GM12878 (cell line): ENCODE measurements at regions not wholly inside any gene's neighbourhood (a gene's known extent, or its start where the extent isn't known, plus 50 kb on each side); places are given as distances from the start of the nearest gene placed in this dataset.

Experiments used
- ATAC-seq: fragments of 200-7000 bp; cut with Tn5 transposase; 3 replicates; pipeline ENCODE4 v1.9.1; 2020; ENCODE audit warnings: mild to moderate bottlenecking, moderate library complexity
- BruUV-seq: library from RNA; stranded (reverse); fragments of 400-500 nt; replicated peaks from 2 replicates; lab custom pipeline; 2021; lab: Mats Ljungman, UMichigan
- CTCF ChIA-PET: fragments of 300-600 bp; sonication (Branson Sonifier 250); formaldehyde crosslinking; extraction: SDS; loops from one replicate; lab custom pipeline; 2021; ENCODE audit warnings: inconsistent platforms; lab: Yijun Ruan, JAX
- POLR2A ChIA-PET: fragments of 350-600 bp; formaldehyde crosslinking; extraction: SDS; loops from one replicate; lab custom pipeline; 2021; ENCODE audit warnings: inconsistent platforms; lab: Charles Lee
- RAD21 ChIA-PET: fragments of 300-600 bp; sonication (Branson Sonifier 250); formaldehyde crosslinking; loops from one replicate; lab custom pipeline; 2023; ENCODE audit warnings: antibody characterized with exemption; ENCODE audit not compliant: unreplicated experiment; lab: Charles Lee
- SMC1A ChIA-PET: fragments of 300-600 bp; sonication (Branson Sonifier 250); formaldehyde crosslinking; loops from one replicate; lab custom pipeline; 2023; ENCODE audit not compliant: unreplicated experiment, uncharacterized antibody; lab: Charles Lee
- DNase-seq: peaks from one replicate; pipeline ENCODE4 v3.0.0-alpha.2; 2011; ENCODE audit warnings: low read depth, low spot score
- FAIRE-seq: peaks from 3 replicates; lab custom pipeline; 2011; peaks lifted over from hg19 to GRCh38; lab: Jason Lieb, UNC
- H2AFZ ChIP-seq: 2 replicates; pipeline ENCODE4 v1.6.0; 2011; ENCODE audit warnings: low read depth, low read length, control low read depth; ENCODE audit not compliant: control insufficient read depth
- H3K27ac ChIP-seq: 2 replicates; pipeline ENCODE4 v1.5.1; 2011; ENCODE audit warnings: control low read depth; ENCODE audit not compliant: control insufficient read depth, insufficient read depth
- H3K27me3 ChIP-seq, 2 experiments: replicated peaks in 1 of 2; 2 replicates each; pipeline versions ENCODE4 v1.6.0 to v1.6.1; 2011; ENCODE audit warnings: low read length in 1 of 2; ENCODE audit not compliant: control insufficient read depth in 2 of 2, insufficient read depth in 2 of 2
- H3K36me3 ChIP-seq, 2 experiments: 2 replicates each; pipeline ENCODE4 v1.5.1; 2011; ENCODE audit warnings: low read length in 1 of 2; ENCODE audit not compliant: control insufficient read depth in 2 of 2, insufficient read depth in 2 of 2
- H3K4me1 ChIP-seq: 2 replicates; pipeline ENCODE4 v1.6.1; 2011; ENCODE audit warnings: mild to moderate bottlenecking, low read length, moderate library complexity, mixed read lengths; ENCODE audit not compliant: control insufficient read depth, insufficient read depth
- H3K4me2 ChIP-seq: 2 replicates; pipeline ENCODE4 v1.6.0; 2011; ENCODE audit warnings: control low read depth; ENCODE audit not compliant: control insufficient read depth, insufficient read depth
- H3K4me3 ChIP-seq: fragments of 200-600 bp; sonication (generic); 2 replicates; pipeline ENCODE4 v1.5.1; 2016
- H3K79me2 ChIP-seq: 2 replicates; pipeline ENCODE4 v1.6.0; 2011; ENCODE audit warnings: low read length; ENCODE audit not compliant: control insufficient read depth, insufficient read depth
- H3K9ac ChIP-seq: 2 replicates; pipeline ENCODE4 v1.8.0; 2011; ENCODE audit warnings: low read length, control low read depth, mixed read lengths; ENCODE audit not compliant: control insufficient read depth, insufficient read depth
- H3K9me3 ChIP-seq: replicated peaks from 3 replicates; pipeline ENCODE4 v1.5.1; 2011; ENCODE audit warnings: mild to moderate bottlenecking, low read length; ENCODE audit not compliant: control insufficient read depth, insufficient read depth
- H4K20me1 ChIP-seq: 2 replicates; pipeline ENCODE4 v1.6.0; 2011; ENCODE audit not compliant: control insufficient read depth, insufficient read depth
- CEBPB ChIP-seq, 2 experiments: fragments of 150-350 bp in 1 of 2; IDR thresholded peaks; 2 replicates each; pipeline ENCODE4 v1.6.1; 2012 to 2014; ENCODE audit warnings: low read depth in 2 of 2, low read length in 2 of 2, borderline replicate concordance in 1 of 2, inconsistent platforms in 1 of 2
- MYB ChIP-seq: fragments of 150-350 bp; IDR thresholded peaks from 2 replicates; pipeline ENCODE4 v1.6.1; 2014; ENCODE audit warnings: mild to moderate bottlenecking, low read depth, low read length, borderline replicate concordance
- RELA ChIP-seq: fragments of 450-650 bp; IDR thresholded peaks from 2 replicates; pipeline ENCODE4 v1.8.0; 2014; ENCODE audit warnings: borderline replicate concordance; ENCODE audit not compliant: partially characterized antibody
- WGBS: methylation state at CpG from one replicate; pipeline ENCODE4 v1.1.6; 2016; ENCODE audit warnings: low lambda C conversion rate; ENCODE audit not compliant: insufficient replicate concordance, insufficient coverage; ENCODE audit errors: missing lambda C conversion rate; 5-methylcytosine and 5-hydroxymethylcytosine counted together
- in situ Hi-C: fragments of 300-500 bp; cut with MboI; formaldehyde crosslinking; loops from 9 replicates; pipeline ENCODE4 v1.14.3; 2018; ENCODE audit warnings: mixed read lengths
- intact Hi-C: fragments of 100-400 bp; cut with micrococcal nuclease; formaldehyde crosslinking; loops from one replicate; pipeline ENCODE4 v1.14.2; 2022; ENCODE audit not compliant: unreplicated experiment
- TF ChIP-seq, protein P1 (sequence below): fragments of 450-650 bp; IDR thresholded peaks from 2 replicates; pipeline ENCODE4 v1.6.1; 2016; ENCODE audit warnings: mild to moderate bottlenecking
- TF ChIP-seq, protein P2 (sequence below): fragments of 450-650 bp; IDR thresholded peaks from 2 replicates; pipeline ENCODE4 v1.6.1; 2016; ENCODE audit warnings: mild to moderate bottlenecking, moderate library complexity, borderline replicate concordance
- TF ChIP-seq, protein P3 (sequence below): IDR thresholded peaks from 2 replicates; pipeline ENCODE4 v1.6.1; 2012; ENCODE audit warnings: improper control_type of control experiment, low read depth, low read length; ENCODE audit not compliant: insufficient replicate concordance

DNA sequence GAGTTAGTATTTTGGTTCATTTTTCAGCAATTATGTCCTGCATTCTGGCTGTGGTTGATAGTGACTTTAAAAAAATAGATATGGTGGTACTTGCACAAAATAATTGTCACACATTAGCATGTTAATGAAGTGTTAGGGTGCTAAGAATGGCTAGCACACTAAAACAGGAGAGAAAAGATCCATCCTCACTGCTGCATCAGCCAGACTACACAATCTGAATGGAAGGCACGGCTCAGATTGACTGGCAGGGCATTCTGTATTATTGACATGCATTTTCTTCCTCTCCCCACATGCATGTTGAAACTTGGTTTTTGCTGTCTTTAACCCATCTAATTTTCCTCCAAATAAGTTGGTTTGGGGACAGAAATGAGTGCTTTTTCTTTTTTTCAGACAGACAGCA, 306.3 kb downstream of the PRL start:
- WGBS, result 44% methylated on average over 1 of the region's 1 CpG
- intact Hi-C loops, result no loop called here

More for the DNA sequence above, 306.3 kb downstream of the PRL start:
- H3K9me3 ChIP-seq, result no peaks in the 10 kb centered on the region; the same call in 2 of the 3 replicates
- ChIA-PET CTCF (no interaction called here), POLR2A (no interaction called here), SMC1A (interaction anchor here (0.5 to 1.2 kb wide), 2 partner anchors 31 to 845 kb away, joined by 3 read pairs; no protein-coding TSS in a partner anchor), RAD21 (no interaction called here)
- TF ChIP-seq RELA (no peak), CEBPB (IDR thresholded peaks at IDR 0.05; ENCODE audit: borderline replicate concordance in 1 of 2, low read depth in 2 of 2, low read length in 2 of 2) (no peak), MYB (no peak)
- TF ChIP-seq, protein P1, sequence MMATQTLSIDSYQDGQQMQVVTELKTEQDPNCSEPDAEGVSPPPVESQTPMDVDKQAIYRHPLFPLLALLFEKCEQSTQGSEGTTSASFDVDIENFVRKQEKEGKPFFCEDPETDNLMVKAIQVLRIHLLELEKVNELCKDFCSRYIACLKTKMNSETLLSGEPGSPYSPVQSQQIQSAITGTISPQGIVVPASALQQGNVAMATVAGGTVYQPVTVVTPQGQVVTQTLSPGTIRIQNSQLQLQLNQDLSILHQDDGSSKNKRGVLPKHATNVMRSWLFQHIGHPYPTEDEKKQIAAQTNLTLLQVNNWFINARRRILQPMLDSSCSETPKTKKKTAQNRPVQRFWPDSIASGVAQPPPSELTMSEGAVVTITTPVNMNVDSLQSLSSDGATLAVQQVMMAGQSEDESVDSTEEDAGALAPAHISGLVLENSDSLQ, result 0 out of 2 replicates have a peak, but pooled peaks have one; percentile 10
- TF ChIP-seq, protein P2, sequence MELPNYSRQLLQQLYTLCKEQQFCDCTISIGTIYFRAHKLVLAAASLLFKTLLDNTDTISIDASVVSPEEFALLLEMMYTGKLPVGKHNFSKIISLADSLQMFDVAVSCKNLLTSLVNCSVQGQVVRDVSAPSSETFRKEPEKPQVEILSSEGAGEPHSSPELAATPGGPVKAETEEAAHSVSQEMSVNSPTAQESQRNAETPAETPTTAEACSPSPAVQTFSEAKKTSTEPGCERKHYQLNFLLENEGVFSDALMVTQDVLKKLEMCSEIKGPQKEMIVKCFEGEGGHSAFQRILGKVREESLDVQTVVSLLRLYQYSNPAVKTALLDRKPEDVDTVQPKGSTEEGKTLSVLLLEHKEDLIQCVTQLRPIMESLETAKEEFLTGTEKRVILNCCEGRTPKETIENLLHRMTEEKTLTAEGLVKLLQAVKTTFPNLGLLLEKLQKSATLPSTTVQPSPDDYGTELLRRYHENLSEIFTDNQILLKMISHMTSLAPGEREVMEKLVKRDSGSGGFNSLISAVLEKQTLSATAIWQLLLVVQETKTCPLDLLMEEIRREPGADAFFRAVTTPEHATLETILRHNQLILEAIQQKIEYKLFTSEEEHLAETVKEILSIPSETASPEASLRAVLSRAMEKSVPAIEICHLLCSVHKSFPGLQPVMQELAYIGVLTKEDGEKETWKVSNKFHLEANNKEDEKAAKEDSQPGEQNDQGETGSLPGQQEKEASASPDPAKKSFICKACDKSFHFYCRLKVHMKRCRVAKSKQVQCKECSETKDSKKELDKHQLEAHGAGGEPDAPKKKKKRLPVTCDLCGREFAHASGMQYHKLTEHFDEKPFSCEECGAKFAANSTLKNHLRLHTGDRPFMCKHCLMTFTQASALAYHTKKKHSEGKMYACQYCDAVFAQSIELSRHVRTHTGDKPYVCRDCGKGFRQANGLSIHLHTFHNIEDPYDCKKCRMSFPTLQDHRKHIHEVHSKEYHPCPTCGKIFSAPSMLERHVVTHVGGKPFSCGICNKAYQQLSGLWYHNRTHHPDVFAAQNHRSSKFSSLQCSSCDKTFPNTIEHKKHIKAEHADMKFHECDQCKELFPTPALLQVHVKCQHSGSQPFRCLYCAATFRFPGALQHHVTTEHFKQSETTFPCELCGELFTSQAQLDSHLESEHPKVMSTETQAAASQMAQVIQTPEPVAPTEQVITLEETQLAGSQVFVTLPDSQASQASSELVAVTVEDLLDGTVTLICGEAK, result no peak
- TF ChIP-seq, protein P3, sequence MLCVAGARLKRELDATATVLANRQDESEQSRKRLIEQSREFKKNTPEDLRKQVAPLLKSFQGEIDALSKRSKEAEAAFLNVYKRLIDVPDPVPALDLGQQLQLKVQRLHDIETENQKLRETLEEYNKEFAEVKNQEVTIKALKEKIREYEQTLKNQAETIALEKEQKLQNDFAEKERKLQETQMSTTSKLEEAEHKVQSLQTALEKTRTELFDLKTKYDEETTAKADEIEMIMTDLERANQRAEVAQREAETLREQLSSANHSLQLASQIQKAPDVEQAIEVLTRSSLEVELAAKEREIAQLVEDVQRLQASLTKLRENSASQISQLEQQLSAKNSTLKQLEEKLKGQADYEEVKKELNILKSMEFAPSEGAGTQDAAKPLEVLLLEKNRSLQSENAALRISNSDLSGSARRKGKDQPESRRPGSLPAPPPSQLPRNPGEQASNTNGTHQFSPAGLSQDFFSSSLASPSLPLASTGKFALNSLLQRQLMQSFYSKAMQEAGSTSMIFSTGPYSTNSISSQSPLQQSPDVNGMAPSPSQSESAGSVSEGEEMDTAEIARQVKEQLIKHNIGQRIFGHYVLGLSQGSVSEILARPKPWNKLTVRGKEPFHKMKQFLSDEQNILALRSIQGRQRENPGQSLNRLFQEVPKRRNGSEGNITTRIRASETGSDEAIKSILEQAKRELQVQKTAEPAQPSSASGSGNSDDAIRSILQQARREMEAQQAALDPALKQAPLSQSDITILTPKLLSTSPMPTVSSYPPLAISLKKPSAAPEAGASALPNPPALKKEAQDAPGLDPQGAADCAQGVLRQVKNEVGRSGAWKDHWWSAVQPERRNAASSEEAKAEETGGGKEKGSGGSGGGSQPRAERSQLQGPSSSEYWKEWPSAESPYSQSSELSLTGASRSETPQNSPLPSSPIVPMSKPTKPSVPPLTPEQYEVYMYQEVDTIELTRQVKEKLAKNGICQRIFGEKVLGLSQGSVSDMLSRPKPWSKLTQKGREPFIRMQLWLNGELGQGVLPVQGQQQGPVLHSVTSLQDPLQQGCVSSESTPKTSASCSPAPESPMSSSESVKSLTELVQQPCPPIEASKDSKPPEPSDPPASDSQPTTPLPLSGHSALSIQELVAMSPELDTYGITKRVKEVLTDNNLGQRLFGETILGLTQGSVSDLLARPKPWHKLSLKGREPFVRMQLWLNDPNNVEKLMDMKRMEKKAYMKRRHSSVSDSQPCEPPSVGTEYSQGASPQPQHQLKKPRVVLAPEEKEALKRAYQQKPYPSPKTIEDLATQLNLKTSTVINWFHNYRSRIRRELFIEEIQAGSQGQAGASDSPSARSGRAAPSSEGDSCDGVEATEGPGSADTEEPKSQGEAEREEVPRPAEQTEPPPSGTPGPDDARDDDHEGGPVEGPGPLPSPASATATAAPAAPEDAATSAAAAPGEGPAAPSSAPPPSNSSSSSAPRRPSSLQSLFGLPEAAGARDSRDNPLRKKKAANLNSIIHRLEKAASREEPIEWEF, result no peak
- H2AFZ ChIP-seq, result no peak overlapping the region
- in situ Hi-C loops, result no loop called here
- no peak overlapping the region for H3K4me2 ChIP-seq
- H3K27me3 ChIP-seq, result no peaks in the 10 kb centered on the region
- H3K36me3 ChIP-seq, result no peaks in the 10 kb centered on the region
- H3K4me3 ChIP-seq, result no peak overlapping the region
- BruUV-seq, result no TSS peak
- ATAC-seq (no peak), FAIRE-seq (no peak), DNase-seq (no peak)
- no peak overlapping the region for H3K9ac ChIP-seq
- 0 out of 2 replicates have a peak, but pooled peaks cover 2% of the 10 kb centered on the region for H3K4me1 ChIP-seq
- no peaks in the 10 kb centered on the region for H4K20me1 ChIP-seq
- H3K79me2 ChIP-seq, result no peaks in the 10 kb centered on the region
- no peak overlapping the region for H3K27ac ChIP-seq
